IMR-90 (cell line): ENCODE measurements at regions not wholly inside any gene's neighbourhood (a gene's known extent, or its start where the extent isn't known, plus 50 kb on each side); places are given as distances from the start of the nearest gene placed in this dataset.

ENCODE experiments used
- ATAC-seq: fragments of 200-7000 bp; cut with Tn5 transposase; 2 replicates; pipeline ENCODE4 v1.9.1; 2020; ENCODE audit warnings: low read depth, mild to moderate bottlenecking, moderate library complexity
- BruUV-seq: library from RNA; stranded (reverse); fragments of 400-500 nt; replicated peaks from 2 replicates; lab custom pipeline; 2021; lab: Mats Ljungman, UMichigan
- CTCF ChIA-PET: fragments of 300-600 bp; formaldehyde crosslinking; extraction: SDS; loops from one replicate; lab custom pipeline; 2021; ENCODE audit warnings: antibody characterized with exemption; lab: Yijun Ruan, JAX
- POLR2A ChIA-PET: fragments of 300-600 bp; sonication (Branson Sonifier 250); formaldehyde crosslinking; loops from one replicate; lab custom pipeline; 2022; ENCODE audit warnings: antibody characterized with exemption; ENCODE audit not compliant: unreplicated experiment; lab: Charles Lee
- DNase-seq: peaks from one replicate; pipeline ENCODE4 v3.0.0; 2013
- H2AFZ ChIP-seq: replicated peaks from 2 replicates; pipeline ENCODE3; 2013; ENCODE audit warnings: low read length, mild to moderate bottlenecking; ENCODE audit not compliant: poor library complexity
- H2AK5ac ChIP-seq: 2 replicates; pipeline ENCODE4 v1.6.1; 2013; ENCODE audit warnings: low read depth, low read length, inconsistent platforms
- H2AK9ac ChIP-seq: replicated peaks from 2 replicates; pipeline ENCODE3; 2013; ENCODE audit warnings: mild to moderate bottlenecking, low read depth, low read length, moderate library complexity; ENCODE audit not compliant: poor library complexity
- H2BK120ac ChIP-seq: 2 replicates; pipeline ENCODE4 v1.6.1; 2013; ENCODE audit warnings: low read depth, low read length, inconsistent platforms
- H2BK15ac ChIP-seq: 3 replicates; pipeline ENCODE4 v1.6.1; 2013; ENCODE audit warnings: low read depth, low read length, inconsistent platforms
- H2BK20ac ChIP-seq: 2 replicates; pipeline ENCODE4 v1.6.1; 2013; ENCODE audit warnings: low read depth, mild to moderate bottlenecking, inconsistent platforms, low read length, moderate library complexity
- H2BK5ac ChIP-seq: 2 replicates; pipeline ENCODE4 v1.6.1; 2013; ENCODE audit warnings: mild to moderate bottlenecking, low read depth, low read length, inconsistent platforms; ENCODE audit not compliant: poor library complexity, severe bottlenecking
- H3K14ac ChIP-seq: replicated peaks from 2 replicates; pipeline ENCODE4 v1.6.1; 2013; ENCODE audit warnings: low read depth, low read length, inconsistent platforms
- H3K18ac ChIP-seq: 2 replicates; pipeline ENCODE4 v1.6.1; 2013; ENCODE audit warnings: low read depth, low read length, control low read depth
- H3K23ac ChIP-seq: 2 replicates; pipeline ENCODE4 v1.6.1; 2013; ENCODE audit warnings: low read depth, low read length, inconsistent platforms
- H3K27ac ChIP-seq: 2 replicates; pipeline ENCODE4 v1.5.1; 2013; ENCODE audit warnings: mild to moderate bottlenecking, control low read depth, low read length; ENCODE audit not compliant: insufficient read depth
- H3K27me3 ChIP-seq: 2 replicates; pipeline ENCODE4 v1.6.1; 2013; ENCODE audit warnings: low read length; ENCODE audit not compliant: control insufficient read depth, insufficient read depth
- H3K36me3 ChIP-seq: 2 replicates; pipeline ENCODE4 v1.6.1; 2013; ENCODE audit warnings: low read length, mixed read lengths; ENCODE audit not compliant: control insufficient read depth, insufficient read depth
- H3K4ac ChIP-seq: 2 replicates; pipeline ENCODE4 v1.6.1; 2013; ENCODE audit warnings: low read depth, low read length, inconsistent platforms
- H3K4me1 ChIP-seq: 2 replicates; pipeline ENCODE4 v1.6.1; 2013; ENCODE audit warnings: low read length, mixed read lengths; ENCODE audit not compliant: control insufficient read depth, insufficient read depth
- H3K4me2 ChIP-seq: 2 replicates; pipeline ENCODE4 v1.6.1; 2013; ENCODE audit warnings: low read depth, mild to moderate bottlenecking, control low read depth, low read length, moderate library complexity
- H3K4me3 ChIP-seq: 2 replicates; pipeline ENCODE4 v1.5.1; 2013; ENCODE audit warnings: low read depth, mild to moderate bottlenecking, control low read depth, low read length, moderate library complexity; ENCODE audit not compliant: insufficient read depth
- H3K56ac ChIP-seq: 2 replicates; pipeline ENCODE4 v1.6.1; 2013; ENCODE audit warnings: low read length, inconsistent platforms; ENCODE audit not compliant: insufficient read depth; ENCODE audit errors: extremely low read depth
- H3K79me1 ChIP-seq, 2 experiments: 2 replicates each; pipeline ENCODE4 v1.6.1; 2013; ENCODE audit warnings: low read length in 2 of 2, inconsistent platforms in 1 of 2, low read depth in 1 of 2
- H3K9ac ChIP-seq: 2 replicates; pipeline ENCODE4 v1.6.1; 2013; ENCODE audit warnings: low read depth, low read length, control low read depth
- H3K9me1 ChIP-seq: 2 replicates; pipeline ENCODE4 v1.6.1; 2013; ENCODE audit warnings: low read length, inconsistent platforms; ENCODE audit not compliant: insufficient read depth
- H3K9me3 ChIP-seq: 2 replicates; pipeline ENCODE4 v1.6.1; 2013; ENCODE audit warnings: low read length; ENCODE audit not compliant: control insufficient read depth, insufficient read depth
- H4K20me1 ChIP-seq: 2 replicates; pipeline ENCODE4 v1.6.1; 2013; ENCODE audit warnings: low read length, inconsistent platforms; ENCODE audit not compliant: insufficient read depth
- H4K5ac ChIP-seq: 2 replicates; pipeline ENCODE4 v1.6.1; 2013; ENCODE audit warnings: mild to moderate bottlenecking, low read depth, low read length, control low read depth
- H4K8ac ChIP-seq, 2 experiments: 2 replicates each; pipeline ENCODE4 v1.6.1; 2013; ENCODE audit warnings: low read depth in 2 of 2, low read length in 2 of 2, control low read depth in 1 of 2, inconsistent platforms in 1 of 2
- H4K91ac ChIP-seq: 2 replicates; pipeline ENCODE4 v1.6.1; 2013; ENCODE audit warnings: low read depth, low read length, inconsistent platforms; ENCODE audit not compliant: insufficient read depth
- CHD1 ChIP-seq: IDR thresholded peaks from 2 replicates; pipeline ENCODE4 v1.6.1; 2012; ENCODE audit warnings: low read depth, low read length, improper control_type of control experiment
- CTCF ChIP-seq: conservative IDR thresholded peaks from 2 replicates; pipeline ENCODE4 v1.5.1; 2012; ENCODE audit warnings: mild to moderate bottlenecking, low read depth, low read length, improper control_type of control experiment
- FOS ChIP-seq: fragments of 150-350 bp; IDR thresholded peaks from 2 replicates; pipeline ENCODE4 v1.6.1; 2016; ENCODE audit warnings: low read depth, low read length
- MAFK ChIP-seq: IDR thresholded peaks from 2 replicates; pipeline ENCODE4 v1.6.1; 2012; ENCODE audit warnings: low read depth, low read length, improper control_type of control experiment
- NFE2L2 ChIP-seq: fragments of 150-350 bp; IDR thresholded peaks from 2 replicates; pipeline ENCODE4 v1.6.1; 2016; ENCODE audit warnings: low read depth, mild to moderate bottlenecking, low read length
- RCOR1 ChIP-seq: IDR thresholded peaks from 2 replicates; pipeline ENCODE4 v1.6.1; 2012; ENCODE audit warnings: mild to moderate bottlenecking, low read length, improper control_type of control experiment; ENCODE audit not compliant: insufficient replicate concordance
- USF2 ChIP-seq: fragments of 150-350 bp; IDR thresholded peaks from 2 replicates; pipeline ENCODE4 v1.6.1; 2017; ENCODE audit warnings: mild to moderate bottlenecking, antibody characterized with exemption, low read length, low read depth
- WGBS, 2 experiments: methylation state at CpG; one replicate each; pipeline versions ENCODE4 v1.1.5 to v1.1.7; 2013; ENCODE audit warnings: missing lambda C conversion rate in 2 of 2; ENCODE audit not compliant: insufficient read length in 1 of 2; ENCODE audit errors: extremely low coverage in 2 of 2; 5-methylcytosine and 5-hydroxymethylcytosine counted together
- dilution Hi-C: fragments of 300-500 bp; cut with HindIII; formaldehyde crosslinking; loops from one replicate; pipeline ENCODE4 v1.14.3; 2018; ENCODE audit warnings: low sequenced_read_pairs; ENCODE audit not compliant: unreplicated experiment
- in situ Hi-C: fragments of 300-500 bp; cut with MboI; formaldehyde crosslinking; loops from 3 replicates; pipeline ENCODE4 v1.14.3; 2019; ENCODE audit warnings: low sequenced_read_pairs, inconsistent platforms, mixed read lengths
- intact Hi-C: fragments of 100-400 bp; cut with micrococcal nuclease; formaldehyde crosslinking; loops from 2 replicates; pipeline ENCODE4 v1.10.0; 2022

GRCh38 chr4:126495163-126495752, 1137.5 kb upstream of the INTU start:
- H3K4me1 ChIP-seq = no peaks in the 10 kb centered on the region
- intact Hi-C loops (loop anchor here (10.0 kb wide), 1 partner anchor 730 kb away; no protein-coding TSS in a partner anchor), in situ Hi-C loops (no loop called here), dilution Hi-C loops (no loop called here)
- no peak overlapping the region for H2AK5ac ChIP-seq
- no peak overlapping the region for H3K4me3 ChIP-seq
- H4K91ac ChIP-seq = no peak overlapping the region
- no TSS peak for BruUV-seq
- H3K27me3 ChIP-seq = no peaks in the 10 kb centered on the region
- H4K20me1 ChIP-seq = no peaks in the 10 kb centered on the region
- TF ChIP-seq USF2 (no peak), NFE2L2 (no peak), CHD1 (no peak), FOS (no peak), MAFK (no peak), RCOR1 (no peak), CTCF (no peak)
- no peaks in the 10 kb centered on the region for H3K9me3 ChIP-seq
- 100% methylated on average over 1 of the region's 1 CpG; no CpG with 5 or more reads in 1 of the 2 experiments for WGBS, 2 experiments
- H3K27ac ChIP-seq = no peak overlapping the region
- no peaks in the 10 kb centered on the region for H3K36me3 ChIP-seq
- no peak overlapping the region for H2BK15ac ChIP-seq
- no peak overlapping the region for H3K4ac ChIP-seq
- no peak overlapping the region for H2BK120ac ChIP-seq
- H2BK5ac ChIP-seq = no peak overlapping the region
- ChIA-PET CTCF (interaction anchor here (0.6 kb wide), 1 partner anchor 126 kb away, joined by 5 read pairs; no protein-coding TSS in a partner anchor), POLR2A (no interaction called here)
- no peak overlapping the region for H2AFZ ChIP-seq
- no peak overlapping the region for H2AK9ac ChIP-seq
- H3K14ac ChIP-seq = no peak overlapping the region
- no peak overlapping the region for H3K18ac ChIP-seq
- no peak overlapping the region for H4K8ac ChIP-seq
- no peaks in the 10 kb centered on the region for H3K9me1 ChIP-seq
- H3K79me1 ChIP-seq = no peaks in the 10 kb centered on the region
- ATAC-seq (no peak), DNase-seq (no peak)
- no peak overlapping the region for H3K4me2 ChIP-seq
- no peak overlapping the region for H3K23ac ChIP-seq
- no peak overlapping the region for H4K5ac ChIP-seq
- H3K9ac ChIP-seq = no peak overlapping the region
- no peak overlapping the region for H2BK20ac ChIP-seq
- no peak overlapping the region for H3K56ac ChIP-seq
